HCT116 (cell line): ENCODE measurements at regions not wholly inside any gene's neighbourhood (a gene's known extent, or its start where the extent isn't known, plus 50 kb on each side); places are given as distances from the start of the nearest gene placed in this dataset.

Experiments used
- ATAC-seq: fragments of 200-7000 bp; cut with Tn5 transposase; 2 replicates; pipeline ENCODE4 v1.9.1; 2020; ENCODE audit warnings: mild to moderate bottlenecking, moderate library complexity
- BruUV-seq: library from RNA; stranded (reverse); fragments of 400-500 nt; replicated peaks from 2 replicates; lab custom pipeline; 2021; lab: Mats Ljungman, UMichigan
- CTCF ChIA-PET: fragments of 300-600 bp; sonication (Branson Sonifier 250); formaldehyde crosslinking; loops from one replicate; lab custom pipeline; 2021; ENCODE audit warnings: antibody characterized with exemption; lab: Charles Lee
- POLR2A ChIA-PET: fragments of 300-600, 350-600 bp; sonication (Branson Sonifier 250); formaldehyde crosslinking; loops from one replicate; lab custom pipeline; 2021; ENCODE audit warnings: antibody characterized with exemption; lab: Charles Lee
- RAD21 ChIA-PET, 2 experiments: fragments of 300-600 bp; sonication (Branson Sonifier 250); formaldehyde crosslinking; loops; one replicate each; lab custom pipeline; 2023; ENCODE audit warnings: low total read pairs in 2 of 2; ENCODE audit not compliant: uncharacterized antibody in 2 of 2, unreplicated experiment in 2 of 2, low non-redundant PET in 1 of 2; lab: Charles Lee
- DNase-seq: peaks from one replicate; pipeline ENCODE4 v3.0.0-alpha.2; 2010; ENCODE audit warnings: low read depth, low spot score
- H2AFZ ChIP-seq: fragments of 200-600 bp; shearing (Covaris generic), sonication (generic); 2 replicates; pipeline ENCODE4 v1.6.1; 2017; ENCODE audit warnings: low read depth, mixed run types, mixed read lengths, antibody characterized with exemption, low read length; ENCODE audit not compliant: poor library complexity, severe bottlenecking
- H3K27ac ChIP-seq: 2 replicates; pipeline ENCODE4 v1.5.1; 2012; ENCODE audit warnings: low read depth, low read length
- H3K27me3 ChIP-seq: fragments of 200-600 bp; sonication (generic); 2 replicates; pipeline ENCODE4 v1.6.1; 2016; ENCODE audit warnings: mixed run types, low read length, mixed read lengths; ENCODE audit not compliant: insufficient read depth
- H3K36me3 ChIP-seq, 2 experiments: fragments of 200-500 bp in 1 of 2; fragments of 200-600 bp in 1 of 2; sonication (Bioruptor generic) in 1 of 2; sonication (generic) in 1 of 2; 2 replicates each; pipeline versions ENCODE4 v1.5.1 to v1.6.1; 2014 to 2016; ENCODE audit warnings: low read length in 2 of 2, inconsistent platforms in 1 of 2, mixed read lengths in 1 of 2, mixed run types in 1 of 2; ENCODE audit not compliant: insufficient read depth in 2 of 2, control insufficient read depth in 1 of 2
- H3K4me1 ChIP-seq, 2 experiments: fragments of 200-600 bp in 1 of 2; sonication (generic) in 1 of 2; 2 replicates each; pipeline versions ENCODE4 v1.5.1 to v1.6.1; 2012 to 2017; ENCODE audit warnings: low read length in 2 of 2, inconsistent platforms in 1 of 2, mild to moderate bottlenecking in 1 of 2, mixed read lengths in 1 of 2, mixed run types in 1 of 2, moderate library complexity in 1 of 2; ENCODE audit not compliant: insufficient read depth in 2 of 2, control insufficient read depth in 1 of 2
- H3K4me2 ChIP-seq: fragments of 200-600 bp; sonication (generic); 2 replicates; pipeline ENCODE4 v1.6.1; 2017; ENCODE audit warnings: mixed run types, low read length, mixed read lengths
- H3K4me3 ChIP-seq, 2 experiments: fragments of 200-600 bp in 1 of 2; sonication (generic) in 1 of 2; replicated peaks in 1 of 2; 2 replicates each; pipeline ENCODE4 v1.5.1; 2011 to 2016; ENCODE audit warnings: low read length in 2 of 2, control low read depth in 1 of 2, low read depth in 1 of 2, mild to moderate bottlenecking in 1 of 2, mixed read lengths in 1 of 2, mixed run types in 1 of 2
- H3K79me2 ChIP-seq: fragments of 200-600 bp; sonication (generic); 2 replicates; pipeline ENCODE4 v1.6.1; 2017; ENCODE audit warnings: mild to moderate bottlenecking, mixed run types, low read length, moderate library complexity, mixed read lengths; ENCODE audit not compliant: insufficient read depth
- H3K9ac ChIP-seq: fragments of 200-600 bp; sonication (generic); 2 replicates; pipeline ENCODE4 v1.6.1; 2016; ENCODE audit warnings: low read length, mixed read lengths
- H3K9me2 ChIP-seq: fragments of 200-600 bp; sonication (generic), shearing (Covaris generic); 2 replicates; pipeline ENCODE4 v1.6.1; 2017; ENCODE audit warnings: mixed run types, mild to moderate bottlenecking, moderate library complexity; ENCODE audit not compliant: insufficient read depth
- H3K9me3 ChIP-seq, 2 experiments: fragments of 200-500 bp in 1 of 2; fragments of 200-600 bp in 1 of 2; sonication (Bioruptor generic) in 1 of 2; sonication (generic) in 1 of 2; 2 replicates each; pipeline ENCODE4 v1.6.1; 2014 to 2017; ENCODE audit warnings: low read length in 2 of 2, mixed read lengths in 2 of 2, inconsistent platforms in 1 of 2, low read depth in 1 of 2, mild to moderate bottlenecking in 1 of 2, mixed run types in 1 of 2, moderate library complexity in 1 of 2; ENCODE audit not compliant: control insufficient read depth in 1 of 2, insufficient read depth in 1 of 2
- H4K20me1 ChIP-seq: fragments of 200-600 bp; sonication (generic), shearing (Covaris generic); 2 replicates; pipeline ENCODE4 v1.6.1; 2017; ENCODE audit warnings: mixed run types, mild to moderate bottlenecking, moderate library complexity; ENCODE audit not compliant: insufficient read depth
- CBX3 ChIP-seq: IDR thresholded peaks from 2 replicates; pipeline ENCODE4 v1.6.1; 2012; ENCODE audit warnings: low read depth
- CEBPB ChIP-seq: IDR thresholded peaks from 2 replicates; pipeline ENCODE4 v1.6.1; 2012; ENCODE audit warnings: low read depth
- ELF1 ChIP-seq: IDR thresholded peaks from 2 replicates; pipeline ENCODE4 v1.6.1; 2012; ENCODE audit warnings: low read depth, borderline replicate concordance
- EZH2phosphoT487 ChIP-seq: fragments of 200-600 bp; IDR thresholded peaks from 2 replicates; pipeline ENCODE4 v1.6.1; 2018; ENCODE audit warnings: antibody characterized with exemption, borderline replicate concordance
- FOSL1 ChIP-seq: IDR thresholded peaks from 2 replicates; pipeline ENCODE4 v1.6.1; 2012; ENCODE audit warnings: low read depth
- JUND ChIP-seq: IDR thresholded peaks from 2 replicates; pipeline ENCODE4 v1.6.1; 2012
- MAX ChIP-seq: IDR thresholded peaks from 2 replicates; pipeline ENCODE4 v1.6.1; 2012
- POLR2A ChIP-seq: IDR thresholded peaks from 2 replicates; pipeline ENCODE4 v1.7.0; 2011; ENCODE audit warnings: borderline replicate concordance; ENCODE audit not compliant: insufficient read depth, insufficient read length; ENCODE audit errors: extremely low read depth
- RAD21 ChIP-seq: IDR thresholded peaks from 2 replicates; pipeline ENCODE4 v1.6.1; 2012; ENCODE audit warnings: low read depth, mild to moderate bottlenecking
- SIN3A ChIP-seq: IDR thresholded peaks from 2 replicates; pipeline ENCODE4 v1.6.1; 2012; ENCODE audit warnings: low read depth
- SP1 ChIP-seq: IDR thresholded peaks from 2 replicates; pipeline ENCODE4 v1.6.1; 2012; ENCODE audit warnings: low read depth
- TCF7L2 ChIP-seq: IDR thresholded peaks from 2 replicates; pipeline ENCODE4 v1.7.0; 2011; ENCODE audit warnings: borderline replicate concordance, inconsistent platforms; ENCODE audit not compliant: insufficient read depth, insufficient read length; ENCODE audit errors: extremely low read depth
- YY1 ChIP-seq: IDR thresholded peaks from 2 replicates; pipeline ENCODE4 v1.6.1; 2011; ENCODE audit warnings: low read length, low read depth, moderate library complexity, mild to moderate bottlenecking; ENCODE audit not compliant: insufficient replicate concordance; ENCODE audit errors: extremely low read depth
- intact Hi-C: fragments of 100-400 bp; cut with micrococcal nuclease; formaldehyde crosslinking; loops from 2 replicates; pipeline ENCODE4 v1.10.0; 2022

GRCh38 chr13:59441596-59442280 lies 722.0 kb downstream of the DIAPH3 start:
- no peaks in the 10 kb centered on the region for H3K36me3 ChIP-seq
- CTCF ChIA-PET: no interaction called here
- intact Hi-C loops: no loop called here
- H4K20me1 ChIP-seq: no peaks in the 10 kb centered on the region
- no peak overlapping the region for H3K27ac ChIP-seq
- no peak overlapping the region for H3K4me3 ChIP-seq
- H3K9ac ChIP-seq: no peak overlapping the region
- no peak for ATAC-seq
- no peaks in the 10 kb centered on the region for H3K79me2 ChIP-seq
- no peak overlapping the region for H3K4me2 ChIP-seq
- no TSS peak for BruUV-seq
- no peak for DNase-seq
- H3K27me3 ChIP-seq: no peaks in the 10 kb centered on the region
- POLR2A ChIA-PET: no interaction called here
- RAD21 ChIA-PET: no interaction called here
- H3K4me1 ChIP-seq: no peaks in the 10 kb centered on the region
- H3K9me2 ChIP-seq: no peaks in the 10 kb centered on the region
- H3K9me3 ChIP-seq: no peaks in the 10 kb centered on the region
- TF ChIP-seq CEBPB: no peak
- no peak for TF ChIP-seq RAD21
- TF ChIP-seq POLR2A: no peak
- no peak for TF ChIP-seq YY1
- TF ChIP-seq FOSL1: no peak
- TF ChIP-seq EZH2phosphoT487: no peak
- TF ChIP-seq ELF1: no peak
- TF ChIP-seq JUND: no peak
- TF ChIP-seq SP1: no peak
- no peak for TF ChIP-seq TCF7L2
- no peak for TF ChIP-seq SIN3A
- TF ChIP-seq, all 23 proteins: peak for 0
- H2AFZ ChIP-seq: no peak overlapping the region

GRCh38 chr13:59442461-59442860 lies 721.3 kb downstream of the DIAPH3 start:
- Histone ChIP-seq H2AFZ (no peak overlapping the region), H3K4me3 (no peak overlapping the region), H4K20me1 (no peaks in the 10 kb centered on the region), H3K79me2 (no peaks in the 10 kb centered on the region), H3K36me3 (no peaks in the 10 kb centered on the region), H3K4me2 (no peak overlapping the region), H3K9me2 (no peaks in the 10 kb centered on the region), H3K9me3 (no peaks in the 10 kb centered on the region), H3K27me3 (no peaks in the 10 kb centered on the region), H3K27ac (no peak overlapping the region), H3K4me1 (no peaks in the 10 kb centered on the region), H3K9ac (no peak overlapping the region)
- POLR2A ChIA-PET: no interaction called here
- ATAC-seq: no peak
- DNase-seq: no peak
- TF ChIP-seq MAX (no peak), CEBPB (no peak), CBX3 (no peak)
- no TSS peak for BruUV-seq
- RAD21 ChIA-PET: no interaction called here
- intact Hi-C loops: no loop called here
- CTCF ChIA-PET: no interaction called here
